Right lobe of liver (tissue), 6 donors: ENCODE measurements at regions not wholly inside any gene's neighbourhood (a gene's known extent, or its start where the extent isn't known, plus 50 kb on each side); places are given as distances from the start of the nearest gene placed in this dataset.

Experiments used
- ATAC-seq, 4 donors: fragments of 200-7000 bp; cut with Tn5 transposase; one replicate each; pipeline ENCODE4 v1.9.1; 2020; ENCODE audit warnings: mild to moderate bottlenecking in 4 of 4, moderate library complexity in 4 of 4
- DNase-seq, 3 donors: peaks; one replicate each; pipeline ENCODE4 v3.0.0-alpha.2; 2020
- H3K27ac ChIP-seq, 3 donors: fragments of 200-600 bp; one replicate each; pipeline ENCODE4 v1.8.0; 2022
- H3K27me3 ChIP-seq, 2 donors: fragments of 200-600 bp; one replicate each; pipeline ENCODE4 v1.8.0; 2022
- H3K36me3 ChIP-seq, 4 donors: fragments of 200-600 bp; sonication (generic) in 1 of 4; one replicate each; pipeline versions ENCODE4 v1.5.1 to v1.8.0; 2017 to 2022; ENCODE audit warnings: control low read depth in 1 of 4
- H3K4me1 ChIP-seq, 4 donors: fragments of 200-600 bp; sonication (generic) in 1 of 4; one replicate each; pipeline versions ENCODE4 v1.5.1 to v1.8.0; 2017 to 2022; ENCODE audit warnings: control low read depth in 1 of 4
- H3K4me3 ChIP-seq, 3 donors: fragments of 200-600 bp; one replicate each; pipeline ENCODE4 v1.8.0; 2022
- H3K9me3 ChIP-seq, 4 donors: fragments of 200-600 bp; sonication (generic) in 1 of 4; one replicate each; pipeline versions ENCODE4 v1.5.1 to v1.8.0; 2017 to 2022; ENCODE audit warnings: control low read depth in 1 of 4
- CTCF ChIP-seq, 4 donors: fragments of 200-600 bp in 3 of 4; fragments of 450-650 bp in 1 of 4; IDR thresholded peaks; one replicate each; pipeline versions ENCODE4 v1.5.1 to v1.8.0; 2016 to 2022; ENCODE audit warnings: antibody characterized with exemption in 4 of 4, mild to moderate bottlenecking in 2 of 4
- POLR2A ChIP-seq: fragments of 450-650 bp; IDR thresholded peaks from one replicate; pipeline ENCODE4 v1.6.1; 2017; ENCODE audit warnings: antibody characterized with exemption, mild to moderate bottlenecking
- WGBS: methylation state at CpG from one replicate; pipeline ENCODE4 v1.1.6; 2018; ENCODE audit warnings: low coverage, low lambda C conversion rate; ENCODE audit not compliant: insufficient coverage; ENCODE audit errors: missing lambda C conversion rate; 5-methylcytosine and 5-hydroxymethylcytosine counted together
- intact Hi-C, 2 donors: fragments of 100-400 bp; cut with DNase I; formaldehyde crosslinking; loops; one replicate each; pipeline versions ENCODE4 v1.11.2 to v1.14.1; 2022
- donor health status: DM: no; HTN: yes; CAD: no.
- donor health status: DM: no; HTN: no; CAD: no.
- donor health status: DM: no; HTN: no; CAD: no.
- donor health status: DM: no; HTN: yes; CAD: no.
- donor health status: DM: no; HTN: yes; CAD: no.

- no peak for ATAC-seq
- H3K4me3 ChIP-seq = no peak overlapping the region
- no peaks in the 10 kb centered on the region for H3K27me3 ChIP-seq
- no peaks in the 10 kb centered on the region for H3K36me3 ChIP-seq
- H3K27ac ChIP-seq = no peak overlapping the region
- no peaks in the 10 kb centered on the region for H3K9me3 ChIP-seq
- intact Hi-C loops = no loop called here
- DNase-seq = no peak
- WGBS = 49% methylated on average over 7 of the region's 7 CpGs
- TF ChIP-seq POLR2A (no peak), CTCF (IDR thresholded peaks at IDR 0.05) (no peak)
- no peaks in the 10 kb centered on the region for H3K4me1 ChIP-seq
Measured at GRCh38 chr4:176906709-176907108, 114.0 kb upstream of the VEGFC start.

GRCh38 chr4:176910646-176911045 is 117.9 kb upstream of the VEGFC start:
- DNase-seq = no peak

GRCh38 chr4:176919631-176920030 is 126.9 kb upstream of the VEGFC start:
- Histone ChIP-seq H3K27ac (no peak overlapping the region), H3K4me3 (no peak overlapping the region), H3K36me3 (no peaks in the 10 kb centered on the region), H3K27me3 (no peaks in the 10 kb centered on the region), H3K4me1 (no peaks in the 10 kb centered on the region), H3K9me3 (no peaks in the 10 kb centered on the region)
- no peak for ATAC-seq
- DNase-seq = no peak
- intact Hi-C loops = no loop called here
- whole genome bisulfite sequencing = 75% methylated on average over 2 of the region's 2 CpGs
- TF ChIP-seq CTCF (IDR thresholded peaks at IDR 0.05) (no peak), POLR2A (no peak)

More at GRCh38 chr4:176910646-176911045, 117.9 kb upstream of the VEGFC start:
- Histone ChIP-seq H3K9me3 (no peaks in the 10 kb centered on the region), H3K4me3 (no peak overlapping the region), H3K4me1 (no peaks in the 10 kb centered on the region), H3K27ac (no peak overlapping the region), H3K36me3 (no peaks in the 10 kb centered on the region), H3K27me3 (no peaks in the 10 kb centered on the region)
- intact Hi-C loops = no loop called here
- TF ChIP-seq CTCF (IDR thresholded peaks at IDR 0.05) (no peak), POLR2A (no peak)
- no peak for ATAC-seq
- 100% methylated on average over 1 of the region's 2 CpGs for WGBS

DNA sequence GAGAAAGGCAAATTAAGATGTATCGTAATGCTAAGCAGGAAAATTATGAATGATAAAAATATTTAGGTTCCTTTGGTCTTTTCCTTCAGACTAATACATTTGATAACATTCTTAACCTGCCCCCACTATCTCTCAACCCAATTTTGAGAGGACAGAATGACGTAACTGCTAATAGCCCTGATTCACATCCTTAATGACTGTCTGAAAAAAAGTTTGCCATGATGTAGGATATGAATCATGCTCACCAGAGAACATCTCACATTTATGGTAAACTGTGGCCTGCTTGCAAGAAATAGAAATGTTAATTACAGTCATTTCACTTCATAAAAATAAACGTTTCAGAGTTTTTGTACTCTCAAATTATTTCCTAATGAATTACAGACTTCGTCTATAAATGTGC is 128.0 kb upstream of the VEGFC start:
- no peaks in the 10 kb centered on the region for H3K36me3 ChIP-seq
- ATAC-seq = no peak
- H3K27ac ChIP-seq = no peak overlapping the region
- TF ChIP-seq POLR2A (no peak), CTCF (IDR thresholded peaks at IDR 0.05) (no peak)
- DNase-seq = no peak
- no peaks in the 10 kb centered on the region for H3K9me3 ChIP-seq
- no peaks in the 10 kb centered on the region for H3K4me1 ChIP-seq
- no peak overlapping the region for H3K4me3 ChIP-seq
- intact Hi-C loops = no loop called here
- WGBS = 25% methylated on average over 4 of the region's 4 CpGs
- H3K27me3 ChIP-seq = no peaks in the 10 kb centered on the region

GRCh38 chr4:176921256-176921655 is 128.5 kb upstream of the VEGFC start:
- no peak for TF ChIP-seq POLR2A
- no peak for TF ChIP-seq CTCF (IDR thresholded peaks at IDR 0.05)
- DNase-seq (no peak), ATAC-seq (no peak)
- Histone ChIP-seq H3K4me1 (no peaks in the 10 kb centered on the region), H3K27ac (no peak overlapping the region), H3K36me3 (no peaks in the 10 kb centered on the region), H3K27me3 (no peaks in the 10 kb centered on the region), H3K9me3 (no peaks in the 10 kb centered on the region), H3K4me3 (no peak overlapping the region)
- intact Hi-C loops = no loop called here
- 30% methylated on average over 4 of the region's 4 CpGs for WGBS
